MM.1S (cell line): ENCODE measurements at regions not wholly inside any gene's neighbourhood (a gene's known extent, or its start where the extent isn't known, plus 50 kb on each side); places are given as distances from the start of the nearest gene placed in this dataset.

Experiments
- DNase-seq: peaks from one replicate; pipeline ENCODE4 v3.0.0-alpha.2; 2015
- H2AFZ ChIP-seq: fragments of 300-600 bp; sonication (generic); 2 replicates; pipeline ENCODE4 v1.6.0; 2016; ENCODE audit warnings: antibody characterized with exemption, low read length
- H3F3A ChIP-seq: fragments of 300-600 bp; sonication (generic); 2 replicates; pipeline ENCODE4 v1.6.1; 2016; ENCODE audit warnings: mild to moderate bottlenecking, antibody characterized with exemption, low read length, moderate library complexity, mixed read lengths; ENCODE audit not compliant: insufficient read depth
- H3K27ac ChIP-seq: fragments of 300-600 bp; sonication (generic); 2 replicates; pipeline ENCODE4 v1.5.1; 2016; ENCODE audit warnings: mild to moderate bottlenecking, low read length
- H3K27me3 ChIP-seq: fragments of 300-600 bp; sonication (generic); replicated peaks from 2 replicates; pipeline ENCODE4 v1.6.0; 2016; ENCODE audit warnings: low read length; ENCODE audit not compliant: insufficient read depth
- H3K36me3 ChIP-seq: fragments of 300-600 bp; sonication (generic); replicated peaks from 2 replicates; pipeline ENCODE4 v1.6.1; 2016; ENCODE audit warnings: mild to moderate bottlenecking, low read length, mixed read lengths; ENCODE audit not compliant: insufficient read depth
- H3K4me1 ChIP-seq: fragments of 300-600 bp; sonication (generic); 2 replicates; pipeline ENCODE4 v1.6.1; 2016; ENCODE audit warnings: low read length, mixed read lengths
- H3K4me2 ChIP-seq: fragments of 300-600 bp; sonication (generic); 2 replicates; pipeline ENCODE4 v1.6.0; 2016; ENCODE audit warnings: low read depth, low read length
- H3K4me3 ChIP-seq: fragments of 300-600 bp; sonication (generic); 2 replicates; pipeline ENCODE4 v1.5.1; 2016; ENCODE audit warnings: low read length, mixed read lengths
- H3K79me2 ChIP-seq: fragments of 300-600 bp; sonication (generic); 2 replicates; pipeline ENCODE4 v1.6.1; 2016; ENCODE audit warnings: mixed run types, low read length, mixed read lengths
- H3K9ac ChIP-seq: fragments of 300-600 bp; sonication (generic); 2 replicates; pipeline ENCODE4 v1.6.1; 2016; ENCODE audit warnings: low read length, mixed read lengths
- H3K9me2 ChIP-seq: fragments of 300-600 bp; sonication (generic); replicated peaks from 2 replicates; pipeline ENCODE4 v1.6.1; 2016; ENCODE audit warnings: mild to moderate bottlenecking, low read length, mixed read lengths; ENCODE audit not compliant: insufficient read depth
- H3K9me3 ChIP-seq: fragments of 300-600 bp; sonication (generic); replicated peaks from 2 replicates; pipeline ENCODE4 v1.6.1; 2016; ENCODE audit warnings: mild to moderate bottlenecking, low read length, mixed read lengths; ENCODE audit not compliant: insufficient read depth
- H4K20me1 ChIP-seq: fragments of 300-600 bp; sonication (generic); 2 replicates; pipeline ENCODE4 v1.6.1; 2016; ENCODE audit warnings: mild to moderate bottlenecking, low read length, moderate library complexity, mixed read lengths; ENCODE audit not compliant: insufficient read depth
- EZH2 ChIP-seq: fragments of 300-600 bp; sonication (generic); optimal IDR thresholded peaks from 2 replicates; pipeline ENCODE3; 2017; ENCODE audit warnings: low read depth, mild to moderate bottlenecking, antibody characterized with exemption, low read length, mixed read lengths
- EZH2phosphoT487 ChIP-seq: fragments of 300-600 bp; sonication (generic); IDR thresholded peaks from 2 replicates; pipeline ENCODE4 v1.6.1; 2018; ENCODE audit warnings: antibody characterized with exemption, low read length
- TF ChIP-seq, protein P1 (sequence below): fragments of 300-600 bp; sonication (generic); IDR thresholded peaks from 2 replicates; pipeline ENCODE4 v1.5.1; 2016; ENCODE audit warnings: antibody characterized with exemption, low read length, mixed read lengths

DNA sequence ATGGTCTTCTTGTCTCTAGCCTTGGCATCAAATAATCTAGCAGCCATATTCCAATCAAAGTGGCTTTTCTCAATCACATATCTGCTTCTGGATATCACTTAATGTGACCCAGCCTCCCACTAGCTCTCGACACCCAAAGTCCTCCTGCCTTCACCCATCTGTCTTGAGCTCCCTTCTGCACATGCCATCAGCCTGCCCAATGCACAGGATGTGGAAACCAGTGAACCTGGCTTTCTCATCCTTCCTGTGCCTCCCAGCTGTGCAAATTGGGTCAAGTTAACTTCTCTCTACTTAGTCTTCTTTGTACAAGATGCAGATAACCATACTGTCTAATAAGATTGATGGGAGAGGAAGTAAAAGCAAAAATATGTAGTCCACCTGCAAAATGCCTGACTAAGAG is 257.9 kb upstream of the PITRM1 start:
- no peak overlapping the region for H3K27ac ChIP-seq
- no peak for DNase-seq
- H3K4me1 ChIP-seq = no peaks in the 10 kb centered on the region
- H4K20me1 ChIP-seq = no peaks in the 10 kb centered on the region
- no peaks in the 10 kb centered on the region for H3K36me3 ChIP-seq
- no peak overlapping the region for H3K9ac ChIP-seq
- H3F3A ChIP-seq = no peaks in the 10 kb centered on the region
- H3K27me3 ChIP-seq = no peaks in the 10 kb centered on the region
- H2AFZ ChIP-seq = no peak overlapping the region
- H3K9me2 ChIP-seq = no peaks in the 10 kb centered on the region
- no peak overlapping the region for H3K4me2 ChIP-seq
- TF ChIP-seq EZH2 (no peak), EZH2phosphoT487 (no peak)
- TF ChIP-seq, protein P1, sequence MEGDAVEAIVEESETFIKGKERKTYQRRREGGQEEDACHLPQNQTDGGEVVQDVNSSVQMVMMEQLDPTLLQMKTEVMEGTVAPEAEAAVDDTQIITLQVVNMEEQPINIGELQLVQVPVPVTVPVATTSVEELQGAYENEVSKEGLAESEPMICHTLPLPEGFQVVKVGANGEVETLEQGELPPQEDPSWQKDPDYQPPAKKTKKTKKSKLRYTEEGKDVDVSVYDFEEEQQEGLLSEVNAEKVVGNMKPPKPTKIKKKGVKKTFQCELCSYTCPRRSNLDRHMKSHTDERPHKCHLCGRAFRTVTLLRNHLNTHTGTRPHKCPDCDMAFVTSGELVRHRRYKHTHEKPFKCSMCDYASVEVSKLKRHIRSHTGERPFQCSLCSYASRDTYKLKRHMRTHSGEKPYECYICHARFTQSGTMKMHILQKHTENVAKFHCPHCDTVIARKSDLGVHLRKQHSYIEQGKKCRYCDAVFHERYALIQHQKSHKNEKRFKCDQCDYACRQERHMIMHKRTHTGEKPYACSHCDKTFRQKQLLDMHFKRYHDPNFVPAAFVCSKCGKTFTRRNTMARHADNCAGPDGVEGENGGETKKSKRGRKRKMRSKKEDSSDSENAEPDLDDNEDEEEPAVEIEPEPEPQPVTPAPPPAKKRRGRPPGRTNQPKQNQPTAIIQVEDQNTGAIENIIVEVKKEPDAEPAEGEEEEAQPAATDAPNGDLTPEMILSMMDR = no peak
- H3K4me3 ChIP-seq = no peak overlapping the region
- H3K9me3 ChIP-seq = no peaks in the 10 kb centered on the region
- no peaks in the 10 kb centered on the region for H3K79me2 ChIP-seq

DNA sequence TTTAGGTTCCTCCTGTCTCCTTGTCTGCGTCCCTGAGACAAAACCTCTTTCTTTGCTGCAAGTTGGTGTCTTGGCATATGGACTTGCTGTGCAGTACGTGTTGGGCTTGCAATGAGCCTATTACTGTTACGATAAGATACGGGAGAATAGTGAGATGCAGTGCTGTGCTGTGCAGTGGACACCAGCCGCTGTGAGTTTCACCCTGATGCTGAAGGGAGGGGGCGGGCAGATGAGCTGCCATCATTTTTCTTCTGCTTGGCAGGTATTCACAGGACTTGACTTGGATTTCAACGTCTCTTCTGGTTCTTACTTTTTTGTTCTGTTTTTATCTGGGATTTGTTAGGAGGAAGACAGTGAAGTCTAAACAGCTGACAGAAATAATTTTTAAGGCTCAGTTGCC is 257.1 kb upstream of the PITRM1 start:
- Histone ChIP-seq H3K27ac (no peak overlapping the region), H3K9ac (no peak overlapping the region), H3K4me1 (no peaks in the 10 kb centered on the region), H3K27me3 (no peaks in the 10 kb centered on the region), H3K79me2 (no peaks in the 10 kb centered on the region), H2AFZ (no peak overlapping the region), H3K9me3 (no peaks in the 10 kb centered on the region), H3K4me2 (no peak overlapping the region), H4K20me1 (no peaks in the 10 kb centered on the region), H3K4me3 (no peak overlapping the region), H3K9me2 (no peaks in the 10 kb centered on the region), H3F3A (no peaks in the 10 kb centered on the region), H3K36me3 (no peaks in the 10 kb centered on the region)
- no peak for DNase-seq
- TF ChIP-seq EZH2 (no peak), EZH2phosphoT487 (no peak)
- TF ChIP-seq, protein P1 = no peak

DNA sequence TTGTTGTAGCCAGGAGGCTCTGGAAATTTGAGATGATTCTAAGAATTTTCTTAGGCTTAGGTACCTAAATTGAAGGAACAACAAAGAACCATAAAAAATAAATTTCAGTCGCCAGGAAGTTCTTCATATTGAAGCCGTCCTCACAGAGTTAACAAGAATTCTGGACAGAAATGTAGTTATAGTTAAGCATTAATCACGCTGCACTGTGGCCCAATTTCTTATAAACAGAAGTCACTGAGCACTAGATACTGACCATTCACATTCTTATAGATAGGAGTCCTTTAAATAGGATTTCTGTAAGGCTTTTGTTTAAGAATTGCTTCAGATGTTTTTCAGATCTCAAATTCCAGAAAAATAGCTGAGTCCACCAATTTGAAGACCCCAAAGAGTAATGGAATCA is 256.2 kb upstream of the PITRM1 start:
- Histone ChIP-seq H3K79me2 (no peaks in the 10 kb centered on the region), H3K36me3 (no peaks in the 10 kb centered on the region), H3K9ac (no peak overlapping the region), H3K9me3 (no peaks in the 10 kb centered on the region), H3K4me3 (no peak overlapping the region), H3F3A (no peaks in the 10 kb centered on the region), H2AFZ (no peak overlapping the region), H3K4me1 (no peaks in the 10 kb centered on the region), H3K27me3 (no peaks in the 10 kb centered on the region), H3K27ac (no peak overlapping the region), H3K9me2 (no peaks in the 10 kb centered on the region), H3K4me2 (no peak overlapping the region), H4K20me1 (no peaks in the 10 kb centered on the region)
- no peak for DNase-seq
- TF ChIP-seq, protein P1 = no peak
- TF ChIP-seq EZH2phosphoT487 (no peak), EZH2 (no peak)

DNA sequence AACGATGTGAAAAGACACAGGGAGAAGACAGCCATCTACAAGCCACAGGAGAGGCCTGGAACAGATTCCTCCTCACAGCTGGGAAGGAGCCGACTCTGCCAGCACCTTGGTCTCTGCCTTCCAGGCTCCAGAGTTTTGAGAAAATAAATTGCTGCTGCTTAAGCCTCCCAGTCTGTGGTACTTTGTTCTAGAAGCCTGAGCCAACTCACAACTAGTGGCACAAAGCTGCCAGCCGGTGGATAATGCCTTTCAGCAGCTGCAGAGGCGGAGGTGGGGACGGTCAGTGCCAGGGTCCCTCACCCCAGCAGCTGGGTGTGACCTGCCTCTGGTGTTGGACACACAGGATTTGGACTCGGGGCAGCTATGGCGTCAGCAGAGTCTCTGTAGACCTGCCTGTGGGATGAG is 255.4 kb upstream of the PITRM1 start:
- no peaks in the 10 kb centered on the region for H3K79me2 ChIP-seq
- no peak overlapping the region for H3K4me3 ChIP-seq
- no peaks in the 10 kb centered on the region for H3K4me1 ChIP-seq
- DNase-seq = no peak
- H3K9ac ChIP-seq = no peak overlapping the region
- H4K20me1 ChIP-seq = no peaks in the 10 kb centered on the region
- no peak overlapping the region for H3K27ac ChIP-seq
- no peaks in the 10 kb centered on the region for H3K9me3 ChIP-seq
- H3K4me2 ChIP-seq = no peak overlapping the region
- no peak overlapping the region for H2AFZ ChIP-seq
- H3K9me2 ChIP-seq = no peaks in the 10 kb centered on the region
- H3K27me3 ChIP-seq = no peaks in the 10 kb centered on the region
- H3F3A ChIP-seq = no peaks in the 10 kb centered on the region
- no peaks in the 10 kb centered on the region for H3K36me3 ChIP-seq
- TF ChIP-seq, protein P1 = no peak
- no peak for TF ChIP-seq EZH2phosphoT487
- no peak for TF ChIP-seq EZH2
